ENCODE measurements at regions not wholly inside any gene's neighbourhood (a gene's known extent, or its start where the extent isn't known, plus 50 kb on each side); places are given as distances from the start of the nearest gene placed in this dataset.

DNA sequence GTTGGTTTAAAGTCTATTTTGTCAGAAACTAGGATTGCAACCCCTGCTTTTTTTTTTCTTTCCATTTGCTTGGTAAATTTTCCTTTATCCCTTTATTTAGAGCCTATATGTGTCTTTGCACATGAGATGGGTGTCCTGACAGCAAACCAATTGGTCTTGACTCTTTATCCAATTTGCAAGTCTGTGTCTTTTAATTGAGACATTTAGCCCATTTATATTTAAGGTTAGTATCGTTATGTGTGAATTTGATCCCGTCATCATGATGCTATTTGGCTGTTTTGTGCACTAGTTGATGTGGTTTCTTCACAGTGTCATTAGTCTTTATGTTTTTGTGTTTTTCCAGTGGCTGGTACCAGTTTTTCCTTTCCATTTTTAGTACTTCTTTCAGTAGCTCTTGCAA lies 127.7 kb upstream of the ZNF267 start:
- TF ChIP-seq, protein P1, sequence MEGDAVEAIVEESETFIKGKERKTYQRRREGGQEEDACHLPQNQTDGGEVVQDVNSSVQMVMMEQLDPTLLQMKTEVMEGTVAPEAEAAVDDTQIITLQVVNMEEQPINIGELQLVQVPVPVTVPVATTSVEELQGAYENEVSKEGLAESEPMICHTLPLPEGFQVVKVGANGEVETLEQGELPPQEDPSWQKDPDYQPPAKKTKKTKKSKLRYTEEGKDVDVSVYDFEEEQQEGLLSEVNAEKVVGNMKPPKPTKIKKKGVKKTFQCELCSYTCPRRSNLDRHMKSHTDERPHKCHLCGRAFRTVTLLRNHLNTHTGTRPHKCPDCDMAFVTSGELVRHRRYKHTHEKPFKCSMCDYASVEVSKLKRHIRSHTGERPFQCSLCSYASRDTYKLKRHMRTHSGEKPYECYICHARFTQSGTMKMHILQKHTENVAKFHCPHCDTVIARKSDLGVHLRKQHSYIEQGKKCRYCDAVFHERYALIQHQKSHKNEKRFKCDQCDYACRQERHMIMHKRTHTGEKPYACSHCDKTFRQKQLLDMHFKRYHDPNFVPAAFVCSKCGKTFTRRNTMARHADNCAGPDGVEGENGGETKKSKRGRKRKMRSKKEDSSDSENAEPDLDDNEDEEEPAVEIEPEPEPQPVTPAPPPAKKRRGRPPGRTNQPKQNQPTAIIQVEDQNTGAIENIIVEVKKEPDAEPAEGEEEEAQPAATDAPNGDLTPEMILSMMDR (IDR thresholded peaks at IDR 0.05), result no peak
- TF ChIP-seq ZFX (IDR thresholded peaks at IDR 0.05; ENCODE audit: borderline replicate concordance), result no peak

Data from 22Rv1 (cell line).